ENCODE measurements at regions not wholly inside any gene's neighbourhood (a gene's known extent, or its start where the extent isn't known, plus 50 kb on each side); places are given as distances from the start of the nearest gene placed in this dataset.

- no peak for DNase-seq (ENCODE audit: low read depth)
- no peak for TF ChIP-seq CTCF (conservative IDR thresholded peaks at IDR 0.05; ENCODE audit: control insufficient read depth, insufficient read depth, low read depth, low read length)
- no peak overlapping the region for H3K4me3 ChIP-seq (ENCODE audit: control insufficient read depth, low read depth, low read length)
Observed at GRCh38 chrX:126701380-126701779, 118.1 kb upstream of the PRR32 start.

- H3K4me3 ChIP-seq (ENCODE audit: control insufficient read depth, low read depth, low read length), result no peak overlapping the region
- DNase-seq (ENCODE audit: low read depth), result no peak
- no peak for TF ChIP-seq CTCF (conservative IDR thresholded peaks at IDR 0.05; ENCODE audit: control insufficient read depth, insufficient read depth, low read depth, low read length)
Observed at GRCh38 chrX:126718440-126718839, 101.1 kb upstream of the PRR32 start.

- no peak for TF ChIP-seq CTCF (conservative IDR thresholded peaks at IDR 0.05; ENCODE audit: control insufficient read depth, insufficient read depth, low read depth, low read length)
- no peak overlapping the region for H3K4me3 ChIP-seq (ENCODE audit: control insufficient read depth, low read depth, low read length)
- no peak for DNase-seq (ENCODE audit: low read depth)
Observed at GRCh38 chrX:126719208-126719607, 100.3 kb upstream of the PRR32 start.

- DNase-seq (ENCODE audit: low read depth), result no peak
- H3K4me3 ChIP-seq (ENCODE audit: control insufficient read depth, low read depth, low read length), result no peak overlapping the region
- TF ChIP-seq CTCF (conservative IDR thresholded peaks at IDR 0.05; ENCODE audit: control insufficient read depth, insufficient read depth, low read depth, low read length), result no peak
Observed at GRCh38 chrX:126723881-126724280, 95.6 kb upstream of the PRR32 start.

- no peak for DNase-seq (ENCODE audit: low read depth)
- H3K4me3 ChIP-seq (ENCODE audit: control insufficient read depth, low read depth, low read length), result no peak overlapping the region
- TF ChIP-seq CTCF (conservative IDR thresholded peaks at IDR 0.05; ENCODE audit: control insufficient read depth, insufficient read depth, low read depth, low read length), result no peak
Observed at GRCh38 chrX:126733874-126734273, 85.7 kb upstream of the PRR32 start.
